NT2/D1 (cell line): ENCODE measurements at regions not wholly inside any gene's neighbourhood (a gene's known extent, or its start where the extent isn't known, plus 50 kb on each side); places are given as distances from the start of the nearest gene placed in this dataset.

Source experiments
- DNase-seq: peaks from one replicate; pipeline ENCODE4 v3.0.0-alpha.2; 2011; ENCODE audit warnings: low read depth, low spot score
- H3K27me3 ChIP-seq: 2 replicates; pipeline ENCODE4 v1.6.0; 2011; ENCODE audit warnings: mild to moderate bottlenecking; ENCODE audit not compliant: insufficient read length, insufficient read depth
- H3K36me3 ChIP-seq: 2 replicates; pipeline ENCODE4 v1.6.1; 2011; ENCODE audit warnings: mild to moderate bottlenecking, low read length, mixed read lengths; ENCODE audit not compliant: insufficient read depth, insufficient read length
- H3K4me1 ChIP-seq: 2 replicates; pipeline ENCODE4 v1.5.1; 2011; ENCODE audit not compliant: insufficient read depth, insufficient read length
- H3K4me3 ChIP-seq: 2 replicates; pipeline ENCODE4 v1.5.1; 2011; ENCODE audit warnings: low read depth; ENCODE audit not compliant: insufficient read length
- H3K9ac ChIP-seq: 2 replicates; pipeline ENCODE4 v1.6.0; 2011; ENCODE audit warnings: low read depth; ENCODE audit not compliant: insufficient read length
- H3K9me3 ChIP-seq: 2 replicates; pipeline ENCODE4 v1.5.1; 2011; ENCODE audit warnings: mild to moderate bottlenecking, low read length; ENCODE audit not compliant: insufficient read depth
- SUZ12 ChIP-seq: IDR thresholded peaks from 2 replicates; pipeline ENCODE4 v1.6.1; 2011; ENCODE audit not compliant: insufficient read length, insufficient read depth; ENCODE audit errors: extremely low read depth
- YY1 ChIP-seq: IDR thresholded peaks from 2 replicates; pipeline ENCODE4 v1.6.1; 2011; ENCODE audit not compliant: insufficient read length, insufficient read depth
- ZNF274 ChIP-seq: IDR thresholded peaks from 2 replicates; pipeline ENCODE4 v1.6.1; 2011; ENCODE audit warnings: mild to moderate bottlenecking, low read depth, low read length

GRCh38 chr11:69981119-69981784 lies 96.9 kb upstream of the ANO1 start:
- Histone ChIP-seq H3K9ac (no peak overlapping the region), H3K4me3 (no peak overlapping the region), H3K36me3 (no peaks in the 10 kb centered on the region), H3K27me3 (peaks cover 19% of the 10 kb centered on the region), H3K9me3 (no peaks in the 10 kb centered on the region), H3K4me1 (peaks cover 27% of the 10 kb centered on the region)
- TF ChIP-seq SUZ12 (no peak), YY1 (no peak), ZNF274 (no peak)
- DNase-seq, result no peak

GRCh38 chr11:69982690-69983570 lies 95.2 kb upstream of the ANO1 start:
- peaks cover 17% of the 10 kb centered on the region for H3K4me1 ChIP-seq
- H3K9ac ChIP-seq, result no peak overlapping the region
- H3K4me3 ChIP-seq, result no peak overlapping the region
- no peaks in the 10 kb centered on the region for H3K9me3 ChIP-seq
- peaks cover 36% of the 10 kb centered on the region for H3K27me3 ChIP-seq
- no peak for TF ChIP-seq ZNF274
- no peak for TF ChIP-seq SUZ12
- TF ChIP-seq YY1, result no peak
- DNase-seq, result no peak
- no peaks in the 10 kb centered on the region for H3K36me3 ChIP-seq

GRCh38 chr11:69983571-69983877 lies 94.6 kb upstream of the ANO1 start:
- peaks cover 42% of the 10 kb centered on the region for H3K27me3 ChIP-seq
- H3K9ac ChIP-seq, result no peak overlapping the region
- H3K4me3 ChIP-seq, result no peak overlapping the region
- TF ChIP-seq YY1 (no peak), SUZ12 (no peak), ZNF274 (no peak)
- DNase-seq, result no peak
- peaks cover 17% of the 10 kb centered on the region for H3K4me1 ChIP-seq
- H3K36me3 ChIP-seq, result no peaks in the 10 kb centered on the region
- no peaks in the 10 kb centered on the region for H3K9me3 ChIP-seq

GRCh38 chr11:69983897-69984438 lies 94.1 kb upstream of the ANO1 start:
- Histone ChIP-seq H3K9ac (peak overlapping the region; percentile 36), H3K4me1 (peaks cover 17% of the 10 kb centered on the region), H3K27me3 (peaks cover 46% of the 10 kb centered on the region), H3K36me3 (no peaks in the 10 kb centered on the region), H3K4me3 (no peak overlapping the region), H3K9me3 (no peaks in the 10 kb centered on the region)
- TF ChIP-seq YY1, result no peak
- TF ChIP-seq SUZ12, result no peak
- TF ChIP-seq ZNF274, result no peak
- no peak for DNase-seq

GRCh38 chr11:69984457-69985261 lies 93.5 kb upstream of the ANO1 start:
- no peak for TF ChIP-seq SUZ12
- no peak for TF ChIP-seq YY1
- no peak for TF ChIP-seq ZNF274
- peaks cover 17% of the 10 kb centered on the region for H3K4me1 ChIP-seq
- H3K27me3 ChIP-seq, result peaks cover 50% of the 10 kb centered on the region
- H3K4me3 ChIP-seq, result no peak overlapping the region
- H3K9me3 ChIP-seq, result no peaks in the 10 kb centered on the region
- DNase-seq, result peak; percentile 68
- H3K9ac ChIP-seq, result peak overlapping the region; percentile 21
- no peaks in the 10 kb centered on the region for H3K36me3 ChIP-seq

GRCh38 chr11:69985331-69985640 lies 92.8 kb upstream of the ANO1 start:
- H3K27me3 ChIP-seq, result peaks cover 50% of the 10 kb centered on the region
- no peaks in the 10 kb centered on the region for H3K36me3 ChIP-seq
- peak overlapping the region; percentile 32 for H3K9ac ChIP-seq
- no peak for TF ChIP-seq YY1
- TF ChIP-seq ZNF274, result no peak
- TF ChIP-seq SUZ12, result no peak
- peaks cover 17% of the 10 kb centered on the region for H3K4me1 ChIP-seq
- no peak for DNase-seq
- peak overlapping the region; percentile 56 for H3K4me3 ChIP-seq
- no peaks in the 10 kb centered on the region for H3K9me3 ChIP-seq
